Stimulated activated CD8-positive, alpha-beta memory T cell treated with anti-CD3 and anti-CD28 coated beads, Interleukin-15, amount 100 ng/mL, for 48 hours (primary cell): ENCODE measurements at regions not wholly inside any gene's neighbourhood (a gene's known extent, or its start where the extent isn't known, plus 50 kb on each side); places are given as distances from the start of the nearest gene placed in this dataset.
"Not testable (repeated sequence)": the region's sequence is repeated elsewhere in the genome, so short reads cannot be mapped to it uniquely, and the experiment has no call there.

Source experiments
- DNase-seq, 2 donors: peaks; one replicate each; pipeline ENCODE4 v3.0.0-alpha.2; 2020; ENCODE audit warnings: low read depth in 2 of 2

- DNase-seq = no peak
Measured at GRCh38 chr3:94821241-94821640, 758.4 kb downstream of the NSUN3 start.

GRCh38 chr3:94822298-94822697 lies 759.4 kb downstream of the NSUN3 start:
- DNase-seq = no peak

DNA sequence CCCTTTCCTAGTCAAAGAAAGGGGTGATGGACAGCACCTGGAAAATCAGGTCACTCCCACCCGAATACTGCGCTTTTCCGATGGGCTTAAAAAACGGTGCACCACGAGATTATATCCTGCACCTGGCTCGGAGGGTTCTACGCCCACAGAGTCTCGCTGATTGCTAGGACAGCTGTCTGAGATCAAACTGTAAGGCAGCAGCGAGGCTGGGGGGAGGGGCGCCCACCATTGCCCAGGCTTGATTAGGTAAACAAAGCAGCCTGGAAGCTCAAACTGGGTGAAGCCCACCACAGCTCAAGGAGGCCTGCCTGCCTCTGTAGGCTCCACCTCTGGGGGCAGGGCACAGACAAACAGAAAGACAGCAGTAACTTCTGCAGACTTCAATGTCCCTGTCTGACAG lies 783.4 kb downstream of the NSUN3 start:
- not testable (repeated sequence) for DNase-seq

DNA sequence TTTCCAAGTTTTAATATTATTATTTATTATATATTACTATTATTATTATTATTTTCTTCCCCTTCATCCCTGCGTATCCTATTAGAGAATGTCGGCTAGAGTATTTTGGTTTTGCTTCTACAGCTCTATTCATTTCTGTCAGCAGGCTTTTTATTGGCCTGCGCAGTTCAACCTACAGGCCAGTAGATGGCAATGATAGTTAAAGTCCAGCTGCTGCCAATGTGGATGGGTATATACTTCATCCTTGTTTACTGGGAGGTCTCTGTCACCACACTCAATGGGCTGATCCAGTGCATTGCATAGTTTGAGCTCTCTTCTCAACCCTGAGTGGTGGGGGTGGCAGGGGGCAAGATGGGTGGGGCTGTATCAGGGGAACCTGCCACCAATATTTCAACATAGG lies 799.8 kb downstream of the NSUN3 start:
- no peak for DNase-seq

GRCh38 chr3:94869059-94869547 lies 806.2 kb downstream of the NSUN3 start:
- no peak for DNase-seq

GRCh38 chr3:94873751-94874150 lies 810.9 kb downstream of the NSUN3 start:
- DNase-seq = no peak

DNA sequence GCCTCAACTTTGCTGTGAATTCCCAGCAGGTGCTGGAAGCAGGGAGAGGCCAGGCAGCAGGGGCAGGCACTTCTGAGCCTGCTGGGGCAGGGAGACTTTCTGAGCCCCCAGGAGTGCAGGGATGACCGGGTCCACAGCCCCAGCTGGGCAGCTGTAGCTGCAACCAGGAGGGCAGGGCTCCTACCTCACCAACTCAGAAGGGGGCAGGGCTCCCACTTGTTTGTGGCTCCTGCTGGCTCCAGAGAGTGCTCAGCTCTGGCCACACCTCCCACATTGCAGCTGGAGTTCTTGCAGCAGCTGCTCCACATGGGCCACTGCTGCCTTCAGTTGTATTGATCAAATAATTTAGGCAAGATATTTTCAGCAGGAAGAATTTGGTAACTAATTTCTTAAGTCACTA lies 812.3 kb downstream of the NSUN3 start:
- no peak for DNase-seq

- DNase-seq = no peak
Measured at GRCh38 chr3:94887065-94887464, 824.2 kb downstream of the NSUN3 start.

GRCh38 chr3:94896994-94897393 lies 834.1 kb downstream of the NSUN3 start:
- DNase-seq = no peak

DNA sequence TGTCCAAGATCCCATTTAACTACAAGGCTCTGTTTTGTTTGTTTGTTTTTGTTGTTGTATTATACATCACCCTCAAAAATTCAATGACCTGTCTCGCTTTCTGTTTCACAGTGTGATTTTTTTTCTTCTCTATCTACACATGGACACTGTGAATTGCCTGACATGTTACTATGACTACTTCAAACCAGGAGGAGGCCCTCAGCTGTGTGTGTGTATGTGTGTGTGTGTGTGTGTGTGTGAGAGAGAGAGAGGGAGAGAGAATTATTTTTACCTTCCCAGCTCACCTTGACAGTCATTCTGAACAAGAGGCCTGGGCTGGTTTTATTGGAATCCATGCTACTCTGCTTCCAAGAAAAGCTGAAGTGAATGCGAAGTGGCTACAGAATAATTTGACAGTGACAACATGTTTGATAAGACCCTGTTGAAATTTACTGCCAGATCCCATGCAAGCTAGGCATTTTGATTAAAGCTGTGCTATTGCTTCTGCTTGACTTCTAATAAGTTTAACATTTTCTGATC lies 841.4 kb downstream of the NSUN3 start:
- DNase-seq = no peak

DNA sequence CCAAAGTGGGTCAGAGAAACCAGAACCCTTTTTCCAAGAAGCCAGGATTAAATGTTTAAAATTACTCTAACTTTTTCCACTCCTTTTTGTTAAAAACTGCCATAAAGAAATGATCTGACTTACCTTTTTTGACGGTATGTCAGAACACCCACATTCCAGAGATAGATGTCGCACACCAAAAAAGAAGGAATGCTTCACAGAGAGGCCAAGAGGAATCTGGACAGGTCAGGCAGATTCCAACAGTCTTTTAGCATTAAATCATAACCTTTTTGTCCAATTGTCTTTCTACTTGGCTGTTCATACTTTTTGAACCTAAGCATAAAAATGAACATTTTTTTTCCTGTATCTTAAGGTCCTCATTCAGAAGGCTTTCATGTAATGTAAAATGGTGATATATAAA lies 846.9 kb downstream of the NSUN3 start:
- no peak for DNase-seq

DNA sequence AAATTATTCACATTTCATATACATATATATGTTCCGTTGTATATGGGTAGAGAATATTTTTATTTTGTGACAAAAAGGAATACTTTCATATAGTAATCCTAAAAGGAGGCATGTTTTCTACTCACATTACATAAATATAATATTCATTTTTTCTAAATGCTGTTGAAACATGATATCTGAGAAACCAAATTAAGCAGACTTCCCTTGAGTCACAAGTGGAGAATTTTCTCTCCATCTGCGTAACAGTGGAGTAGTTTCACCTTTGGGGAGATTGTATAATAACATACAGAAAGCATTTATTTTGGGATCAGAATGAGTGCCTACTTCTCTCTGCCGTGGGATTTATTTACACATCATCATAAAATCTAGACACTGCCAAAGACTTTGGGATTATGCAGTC lies 849.8 kb downstream of the NSUN3 start:
- DNase-seq = no peak

DNA sequence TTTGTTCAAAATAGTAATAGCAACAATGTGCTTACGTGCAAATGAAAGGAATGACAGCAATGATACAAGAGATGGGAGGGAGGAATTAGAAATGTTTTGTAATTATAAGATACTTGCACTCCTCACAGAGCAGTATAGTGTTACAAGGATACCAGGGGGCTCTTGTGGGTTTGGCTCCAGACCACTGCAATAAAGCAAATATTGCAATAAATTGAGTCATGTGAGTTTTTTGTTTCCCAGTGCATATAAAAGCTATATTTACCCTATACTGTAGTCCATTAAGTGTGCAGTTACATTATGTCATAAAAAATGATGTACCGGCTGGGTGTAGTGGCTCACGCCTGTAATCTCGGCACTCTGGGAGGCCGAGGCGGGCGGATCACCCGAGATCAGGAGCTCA lies 864.3 kb downstream of the NSUN3 start:
- no peak for DNase-seq

DNA sequence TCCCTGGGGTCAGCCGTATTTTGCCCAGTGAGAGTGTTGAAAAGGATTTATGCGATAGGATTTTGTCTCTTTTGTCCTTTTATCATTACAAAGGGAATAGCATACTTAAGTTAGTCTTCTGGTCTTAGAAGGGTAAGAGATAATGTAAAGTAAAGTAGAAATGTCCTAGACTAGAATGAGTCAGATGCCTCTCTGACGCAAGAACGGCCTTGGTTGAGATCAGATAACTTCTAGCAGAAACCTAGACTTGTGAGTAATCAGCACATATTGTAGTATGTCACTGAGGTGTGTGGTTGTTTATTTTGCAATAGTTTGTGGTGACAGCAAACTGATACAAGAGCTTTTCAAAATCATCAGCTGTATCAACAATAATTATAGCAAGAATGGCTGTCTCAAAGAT lies 866.1 kb downstream of the NSUN3 start:
- no peak for DNase-seq

DNA sequence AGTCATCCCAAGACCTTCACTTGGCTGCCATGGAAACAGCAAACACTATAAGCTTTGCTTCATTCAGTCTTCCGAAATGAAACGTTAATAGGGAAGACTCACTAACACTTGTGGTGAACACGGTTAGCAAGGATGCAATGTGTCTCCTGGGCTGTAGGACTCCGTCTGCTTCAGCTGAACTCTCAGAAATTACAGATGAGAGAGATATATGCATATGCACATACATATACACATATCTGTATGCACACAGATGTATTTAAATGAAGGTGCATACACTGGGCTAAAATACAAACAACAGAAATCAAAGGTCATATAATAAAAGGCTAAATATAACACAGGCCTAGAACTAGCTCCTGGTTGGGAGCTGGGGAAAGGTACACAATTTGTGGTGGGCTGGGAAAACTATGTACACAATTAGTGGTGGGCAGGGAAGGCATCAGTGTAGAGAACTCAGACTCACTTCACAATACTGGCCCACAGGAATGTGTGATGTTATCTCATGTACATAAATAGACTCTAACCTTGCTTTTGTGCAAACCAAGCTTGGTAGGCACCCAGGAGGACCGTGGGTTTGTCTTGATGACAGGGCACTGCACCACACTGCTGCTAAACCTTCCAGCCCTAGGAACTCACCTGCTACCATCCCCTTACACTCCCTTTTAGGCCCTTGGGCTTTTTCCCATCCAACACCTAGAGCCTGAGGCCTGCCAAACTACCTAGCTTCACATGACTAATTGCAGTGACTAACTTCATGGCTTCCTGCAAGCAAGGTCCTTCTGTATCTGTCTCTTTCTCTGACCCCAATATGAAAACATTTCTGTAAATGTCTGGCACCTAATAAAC lies 873.1 kb downstream of the NSUN3 start:
- no peak for DNase-seq

- DNase-seq = no peak
Measured at GRCh38 chr3:94937980-94938379, 875.1 kb downstream of the NSUN3 start.

- no peak for DNase-seq
Measured at GRCh38 chr3:94946683-94947082, 883.8 kb downstream of the NSUN3 start.

DNA sequence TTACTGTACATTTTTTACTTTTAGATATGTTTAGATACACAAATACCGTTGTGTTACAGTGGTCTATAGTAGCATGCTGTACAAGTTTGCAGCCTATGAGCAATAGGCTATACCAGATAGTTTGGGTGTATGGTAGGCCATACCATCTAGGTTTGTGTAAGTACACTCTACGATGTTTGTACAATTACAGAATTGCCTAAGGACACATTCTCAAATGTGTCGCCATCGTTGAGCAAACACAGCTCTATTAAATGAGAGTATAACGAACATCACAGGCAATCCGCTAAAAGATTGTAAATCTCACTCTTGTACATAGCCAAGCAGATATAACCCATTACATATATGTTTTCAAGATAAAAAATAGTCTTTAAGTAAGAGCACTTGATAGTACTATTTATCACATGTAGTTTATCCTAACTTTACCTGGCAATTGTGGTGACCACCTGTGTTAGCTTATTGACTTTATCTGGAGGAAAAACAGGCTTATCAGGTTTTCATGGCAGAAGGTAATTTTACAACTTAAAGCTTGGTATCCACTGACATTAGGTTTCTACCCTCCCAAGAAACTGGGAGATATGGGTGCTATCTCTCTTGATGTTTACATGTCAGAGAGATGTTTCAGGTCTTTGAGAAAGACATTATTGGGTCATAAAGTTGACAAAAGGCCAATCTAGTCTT lies 898.7 kb downstream of the NSUN3 start:
- DNase-seq = no peak

- DNase-seq = no peak
Measured at GRCh38 chr3:94965867-94966475, 903.1 kb downstream of the NSUN3 start.

DNA sequence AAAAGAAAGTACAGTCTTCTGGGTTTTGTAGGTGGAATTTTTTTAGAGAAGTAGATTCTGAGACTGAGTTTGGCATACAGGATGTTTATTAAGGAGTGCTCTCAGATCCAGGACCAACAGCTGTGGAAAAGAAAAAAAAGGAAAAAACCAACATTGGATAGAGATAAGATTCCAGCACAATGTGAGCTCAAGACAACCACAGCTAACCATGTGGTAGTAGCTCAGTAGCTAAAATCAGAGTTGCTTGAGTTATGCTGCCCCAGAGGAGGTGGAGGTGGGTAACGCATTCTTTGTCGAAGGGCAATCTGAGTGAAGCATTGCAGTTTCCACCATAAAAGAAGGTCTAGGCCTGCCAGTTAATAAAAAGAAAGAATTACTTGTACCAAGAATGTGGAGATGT lies 904.3 kb downstream of the NSUN3 start:
- DNase-seq = no peak

DNA sequence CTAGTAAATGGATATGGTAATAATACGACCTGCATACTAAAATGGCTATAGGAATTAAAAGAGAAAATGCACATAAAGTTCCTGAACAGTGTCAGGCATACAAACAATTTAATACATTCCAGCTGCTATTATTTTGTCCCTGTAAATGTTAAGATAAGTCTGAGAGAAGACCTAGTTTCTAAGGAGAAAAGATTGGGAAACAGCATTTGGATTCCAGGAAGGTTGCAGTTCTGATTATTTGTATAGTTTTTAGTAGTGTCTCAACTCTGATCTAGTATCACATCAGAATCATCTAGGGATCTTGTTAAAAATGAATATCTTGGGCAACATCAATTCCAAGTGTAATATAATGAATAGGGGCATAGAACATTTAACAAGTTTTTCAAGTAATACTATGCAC lies 905.7 kb downstream of the NSUN3 start:
- DNase-seq = no peak

DNA sequence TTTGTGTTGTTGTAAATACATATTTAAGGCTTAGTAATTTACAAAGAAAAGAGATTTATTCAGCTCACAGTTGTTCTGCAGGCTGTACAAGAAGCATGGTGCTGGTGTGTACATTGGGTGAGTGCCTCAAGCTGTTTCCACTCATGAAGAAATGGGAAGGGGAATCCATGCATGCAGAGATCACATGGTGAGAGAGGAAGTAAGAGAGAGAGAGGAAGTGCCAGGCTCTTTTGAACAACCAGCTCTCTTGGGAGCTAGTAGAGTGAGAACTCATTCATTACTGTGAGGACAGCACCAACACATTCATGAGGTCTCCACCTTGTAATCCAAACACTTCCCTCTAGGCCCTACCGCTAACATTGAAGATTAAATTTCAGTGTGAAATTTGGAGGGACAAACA lies 909.2 kb downstream of the NSUN3 start:
- no peak for DNase-seq

DNA sequence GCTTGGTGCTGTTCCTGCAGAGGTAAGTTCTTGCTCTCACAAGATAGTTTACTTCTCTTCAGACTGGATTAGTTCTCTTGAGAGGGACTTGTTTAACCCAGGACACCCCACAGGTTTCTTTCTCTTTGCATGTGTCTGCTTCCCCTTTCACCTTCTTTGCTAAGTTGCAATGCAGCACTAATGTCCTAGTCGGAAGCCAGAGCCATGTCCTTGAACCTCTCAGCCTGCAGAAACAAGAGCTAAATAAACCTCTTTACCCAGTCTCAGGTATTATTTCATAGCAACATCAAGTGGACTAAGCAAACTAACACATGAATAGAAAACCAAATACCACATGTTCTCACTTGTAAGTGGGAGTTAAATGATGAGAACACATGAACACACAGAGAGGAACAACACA lies 915.2 kb downstream of the NSUN3 start:
- no peak for DNase-seq
